Astrocyte (in vitro differentiated cells and primary cell): ENCODE measurements at regions not wholly inside any gene's neighbourhood (a gene's known extent, or its start where the extent isn't known, plus 50 kb on each side); places are given as distances from the start of the nearest gene placed in this dataset.
A peak's percentile ranks its signal among the peaks of the same experiment; 100 is the strongest.
"Not testable (repeated sequence)": the region's sequence is repeated elsewhere in the genome, so short reads cannot be mapped to it uniquely, and the experiment has no call there.

ENCODE experiments used
- DNase-seq: peaks from one replicate; pipeline ENCODE4 v3.0.0-alpha.2; 2010; ENCODE audit warnings: low read depth
- FAIRE-seq: peaks from 2 replicates; lab custom pipeline; 2011; peaks lifted over from hg19 to GRCh38; lab: Jason Lieb, UNC
- H2AFZ ChIP-seq: 2 replicates; pipeline ENCODE4 v1.6.0; 2012; ENCODE audit warnings: low read depth, low read length, inconsistent platforms
- H3K27ac ChIP-seq: 2 replicates; pipeline ENCODE4 v1.5.1; 2011; ENCODE audit warnings: low read depth, low read length, inconsistent platforms
- H3K27me3 ChIP-seq: 2 replicates; pipeline ENCODE4 v1.6.0; 2011; ENCODE audit warnings: low read length, inconsistent platforms; ENCODE audit not compliant: insufficient read depth
- H3K36me3 ChIP-seq: 2 replicates; pipeline ENCODE4 v1.5.1; 2011; ENCODE audit warnings: low read length, inconsistent platforms; ENCODE audit not compliant: insufficient read depth
- H3K4me1 ChIP-seq: 2 replicates; pipeline ENCODE4 v1.5.1; 2011; ENCODE audit warnings: low read length, inconsistent platforms; ENCODE audit not compliant: insufficient read depth
- H3K4me2 ChIP-seq: 2 replicates; pipeline ENCODE4 v1.6.0; 2012; ENCODE audit warnings: low read length, inconsistent platforms
- H3K4me3 ChIP-seq: 2 replicates; pipeline ENCODE4 v1.5.1; 2011; ENCODE audit warnings: low read depth, mild to moderate bottlenecking, low read length, inconsistent platforms; ENCODE audit not compliant: insufficient read depth
- H3K79me2 ChIP-seq: 2 replicates; pipeline ENCODE4 v1.6.0; 2012; ENCODE audit warnings: mild to moderate bottlenecking, low read length, inconsistent platforms; ENCODE audit not compliant: insufficient read depth
- H3K9ac ChIP-seq: 2 replicates; pipeline ENCODE4 v1.6.0; 2012; ENCODE audit warnings: mild to moderate bottlenecking, low read length, inconsistent platforms
- H3K9me3 ChIP-seq: 2 replicates; pipeline ENCODE4 v1.5.1; 2012; ENCODE audit warnings: low read depth, mild to moderate bottlenecking, low read length, inconsistent platforms; ENCODE audit not compliant: insufficient read depth
- H4K20me1 ChIP-seq: 2 replicates; pipeline ENCODE4 v1.6.0; 2012; ENCODE audit warnings: low read length, inconsistent platforms; ENCODE audit not compliant: insufficient read depth
- H3K27ac Mint-ChIP-seq: one replicate; pipeline ENCODE4 v1.8.0; 2021; ENCODE audit warnings: mild to moderate bottlenecking, mixed read lengths; ENCODE audit not compliant: unreplicated experiment
- H3K27me3 Mint-ChIP-seq: one replicate; pipeline ENCODE4 v1.8.0; 2021; ENCODE audit warnings: low read depth, mixed read lengths; ENCODE audit not compliant: unreplicated experiment
- H3K36me3 Mint-ChIP-seq: one replicate; pipeline ENCODE4 v1.8.0; 2021; ENCODE audit warnings: low read depth, mixed read lengths; ENCODE audit not compliant: unreplicated experiment
- H3K4me1 Mint-ChIP-seq: one replicate; pipeline ENCODE4 v1.8.0; 2021; ENCODE audit warnings: low read depth, mixed read lengths; ENCODE audit not compliant: unreplicated experiment
- H3K4me3 Mint-ChIP-seq: one replicate; pipeline ENCODE4 v1.8.0; 2021; ENCODE audit warnings: mild to moderate bottlenecking, moderate library complexity, mixed read lengths; ENCODE audit not compliant: unreplicated experiment
- H3K9me3 Mint-ChIP-seq: one replicate; pipeline ENCODE4 v1.8.0; 2021; ENCODE audit warnings: mild to moderate bottlenecking, mixed read lengths; ENCODE audit not compliant: unreplicated experiment
- EZH2 ChIP-seq: IDR thresholded peaks from 2 replicates; pipeline ENCODE4 v1.6.1; 2012; ENCODE audit warnings: mild to moderate bottlenecking, low read length, inconsistent platforms; ENCODE audit not compliant: insufficient read depth
- TF ChIP-seq, protein P1 (sequence below): IDR thresholded peaks from 2 replicates; pipeline ENCODE4 v1.5.1; 2011; ENCODE audit warnings: low read depth, mild to moderate bottlenecking, inconsistent platforms, low read length, moderate library complexity; ENCODE audit not compliant: insufficient read depth

- Histone ChIP-seq H2AFZ (peak overlapping the region; percentile 45), H3K36me3 (no peaks in the 10 kb centered on the region), H3K4me1 (peaks cover 7% of the 10 kb centered on the region), H3K9ac (no peak overlapping the region), H3K27ac (no peak overlapping the region), H3K9me3 (peaks cover 9% of the 10 kb centered on the region), H3K4me3 (no peak overlapping the region), H3K4me2 (peak overlapping the region; percentile 63), H3K79me2 (no peaks in the 10 kb centered on the region), H3K27me3 (no peaks in the 10 kb centered on the region), H4K20me1 (no peaks in the 10 kb centered on the region)
- Mint-ChIP-seq H3K4me1 (peaks cover 11% of the 10 kb centered on the region), H3K36me3 (peaks cover 3% of the 10 kb centered on the region), H3K27ac (no peak overlapping the region), H3K27me3 (no peaks in the 10 kb centered on the region), H3K9me3 (peaks cover 18% of the 10 kb centered on the region), H3K4me3 (no peak overlapping the region)
- DNase-seq (peak; percentile 36), FAIRE-seq (peak; percentile 13)
- TF ChIP-seq EZH2, result no peak
- TF ChIP-seq, protein P1, sequence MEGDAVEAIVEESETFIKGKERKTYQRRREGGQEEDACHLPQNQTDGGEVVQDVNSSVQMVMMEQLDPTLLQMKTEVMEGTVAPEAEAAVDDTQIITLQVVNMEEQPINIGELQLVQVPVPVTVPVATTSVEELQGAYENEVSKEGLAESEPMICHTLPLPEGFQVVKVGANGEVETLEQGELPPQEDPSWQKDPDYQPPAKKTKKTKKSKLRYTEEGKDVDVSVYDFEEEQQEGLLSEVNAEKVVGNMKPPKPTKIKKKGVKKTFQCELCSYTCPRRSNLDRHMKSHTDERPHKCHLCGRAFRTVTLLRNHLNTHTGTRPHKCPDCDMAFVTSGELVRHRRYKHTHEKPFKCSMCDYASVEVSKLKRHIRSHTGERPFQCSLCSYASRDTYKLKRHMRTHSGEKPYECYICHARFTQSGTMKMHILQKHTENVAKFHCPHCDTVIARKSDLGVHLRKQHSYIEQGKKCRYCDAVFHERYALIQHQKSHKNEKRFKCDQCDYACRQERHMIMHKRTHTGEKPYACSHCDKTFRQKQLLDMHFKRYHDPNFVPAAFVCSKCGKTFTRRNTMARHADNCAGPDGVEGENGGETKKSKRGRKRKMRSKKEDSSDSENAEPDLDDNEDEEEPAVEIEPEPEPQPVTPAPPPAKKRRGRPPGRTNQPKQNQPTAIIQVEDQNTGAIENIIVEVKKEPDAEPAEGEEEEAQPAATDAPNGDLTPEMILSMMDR, result no peak
Observed at GRCh38 chr3:20480786-20481365, 294.9 kb upstream of the SGO1 start.

DNA sequence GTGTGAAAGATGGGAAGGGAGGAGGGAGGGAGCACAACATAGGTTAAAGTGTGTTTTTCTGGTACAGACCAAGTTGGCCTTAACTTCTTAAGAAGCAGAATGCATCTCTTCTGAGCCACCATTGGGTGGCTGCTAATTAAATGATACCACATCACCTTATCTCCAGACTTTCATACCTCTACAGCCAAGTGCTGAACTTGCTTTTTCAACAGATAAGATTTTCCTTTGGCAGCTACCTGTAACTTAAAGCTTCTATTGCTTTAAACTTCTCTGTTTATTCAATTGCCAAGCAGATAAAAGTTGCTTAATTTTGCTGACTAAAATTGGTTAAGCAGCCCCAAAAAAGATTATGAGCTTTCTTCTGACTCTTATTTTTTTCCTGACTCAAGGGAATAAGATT, 292.4 kb upstream of the SGO1 start:
- Histone ChIP-seq H3K27me3 (no peaks in the 10 kb centered on the region), H3K27ac (no peak overlapping the region), H3K79me2 (no peaks in the 10 kb centered on the region), H3K9me3 (peaks cover 2% of the 10 kb centered on the region), H3K4me3 (no peak overlapping the region), H3K9ac (no peak overlapping the region), H3K36me3 (no peaks in the 10 kb centered on the region), H3K4me2 (no peak overlapping the region), H3K4me1 (peaks cover 7% of the 10 kb centered on the region), H4K20me1 (no peaks in the 10 kb centered on the region), H2AFZ (no peak overlapping the region)
- Mint-ChIP-seq H3K9me3 (peaks cover 7% of the 10 kb centered on the region), H3K27me3 (no peaks in the 10 kb centered on the region), H3K4me3 (no peak overlapping the region), H3K36me3 (no peaks in the 10 kb centered on the region), H3K4me1 (peaks cover 11% of the 10 kb centered on the region), H3K27ac (no peak overlapping the region)
- DNase-seq (no peak), FAIRE-seq (no peak)
- TF ChIP-seq, protein P1, result no peak
- TF ChIP-seq EZH2, result no peak

GRCh38 chr3:20464237-20464636, 278.2 kb upstream of the SGO1 start:
- H3K36me3 Mint-ChIP-seq, H3K27ac Mint-ChIP-seq, H3K4me1 ChIP-seq, H3K9me3 Mint-ChIP-seq, FAIRE-seq, H3K27ac ChIP-seq, H3K36me3 ChIP-seq, H3K9me3 ChIP-seq, H3K4me1 Mint-ChIP-seq, H3K27me3 ChIP-seq, H3K9ac ChIP-seq, H3K4me3 Mint-ChIP-seq, H3K79me2 ChIP-seq, H3K4me2 ChIP-seq, H2AFZ ChIP-seq, H3K27me3 Mint-ChIP-seq, H4K20me1 ChIP-seq, DNase-seq, H3K4me3 ChIP-seq: not testable (repeated sequence)
